GM12873 (cell line): ENCODE measurements at regions not wholly inside any gene's neighbourhood (a gene's known extent, or its start where the extent isn't known, plus 50 kb on each side); places are given as distances from the start of the nearest gene placed in this dataset.

Experiments used
- TF ChIP-seq, protein P1 (sequence below): IDR thresholded peaks from 2 replicates; pipeline ENCODE4 v1.5.1; 2012; ENCODE audit warnings: low read depth, mild to moderate bottlenecking, moderate library complexity, low read length, control low read depth; ENCODE audit not compliant: insufficient read depth; ENCODE audit errors: missing control alignments

DNA sequence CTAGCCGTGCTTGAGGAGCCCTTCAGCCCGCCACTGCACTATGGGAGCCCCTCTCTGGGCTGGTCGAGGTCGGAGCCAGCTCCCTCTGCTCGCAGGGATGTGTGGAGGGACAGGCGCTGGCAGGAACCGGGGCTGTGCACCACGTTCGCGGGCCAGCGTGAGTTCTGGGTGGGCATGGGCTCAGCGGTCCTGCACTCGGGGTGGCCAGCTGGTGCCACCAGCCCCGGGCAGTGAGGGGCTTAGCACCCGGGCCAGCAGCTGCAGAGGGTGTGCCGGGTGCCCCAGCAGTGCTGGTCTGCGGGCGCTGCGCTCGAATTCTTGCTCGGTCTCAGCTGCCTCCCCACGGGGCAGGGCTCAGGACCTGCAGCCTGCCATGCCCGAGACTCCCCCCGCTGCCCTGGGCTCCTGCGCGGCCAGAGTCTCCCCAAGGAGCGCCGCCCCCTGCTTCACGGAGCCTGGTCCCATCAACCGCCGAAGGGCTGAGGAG lies 90.8 kb upstream of the NRG3 start:
- TF ChIP-seq, protein P1, sequence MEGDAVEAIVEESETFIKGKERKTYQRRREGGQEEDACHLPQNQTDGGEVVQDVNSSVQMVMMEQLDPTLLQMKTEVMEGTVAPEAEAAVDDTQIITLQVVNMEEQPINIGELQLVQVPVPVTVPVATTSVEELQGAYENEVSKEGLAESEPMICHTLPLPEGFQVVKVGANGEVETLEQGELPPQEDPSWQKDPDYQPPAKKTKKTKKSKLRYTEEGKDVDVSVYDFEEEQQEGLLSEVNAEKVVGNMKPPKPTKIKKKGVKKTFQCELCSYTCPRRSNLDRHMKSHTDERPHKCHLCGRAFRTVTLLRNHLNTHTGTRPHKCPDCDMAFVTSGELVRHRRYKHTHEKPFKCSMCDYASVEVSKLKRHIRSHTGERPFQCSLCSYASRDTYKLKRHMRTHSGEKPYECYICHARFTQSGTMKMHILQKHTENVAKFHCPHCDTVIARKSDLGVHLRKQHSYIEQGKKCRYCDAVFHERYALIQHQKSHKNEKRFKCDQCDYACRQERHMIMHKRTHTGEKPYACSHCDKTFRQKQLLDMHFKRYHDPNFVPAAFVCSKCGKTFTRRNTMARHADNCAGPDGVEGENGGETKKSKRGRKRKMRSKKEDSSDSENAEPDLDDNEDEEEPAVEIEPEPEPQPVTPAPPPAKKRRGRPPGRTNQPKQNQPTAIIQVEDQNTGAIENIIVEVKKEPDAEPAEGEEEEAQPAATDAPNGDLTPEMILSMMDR, result no peak

DNA sequence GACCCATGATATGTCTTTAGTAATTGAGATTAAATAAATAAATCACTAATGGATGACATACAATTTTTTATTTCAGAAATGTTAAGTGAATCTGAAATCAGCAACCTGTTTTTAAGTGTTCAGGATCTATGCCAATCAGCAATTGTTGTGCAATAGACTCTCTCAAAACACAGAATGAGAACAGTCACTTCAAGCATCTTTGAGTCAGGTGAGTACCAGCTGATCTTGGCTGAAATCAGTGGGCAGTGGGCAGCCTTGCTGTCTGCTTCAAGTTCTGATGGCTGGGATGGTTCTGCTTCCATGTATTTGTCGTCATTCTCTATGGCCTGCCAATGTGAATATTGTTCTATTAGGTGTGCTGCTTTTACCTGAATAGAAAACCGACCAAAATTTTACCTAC lies 82.3 kb upstream of the NRG3 start:
- TF ChIP-seq, protein P1, result no peak

DNA sequence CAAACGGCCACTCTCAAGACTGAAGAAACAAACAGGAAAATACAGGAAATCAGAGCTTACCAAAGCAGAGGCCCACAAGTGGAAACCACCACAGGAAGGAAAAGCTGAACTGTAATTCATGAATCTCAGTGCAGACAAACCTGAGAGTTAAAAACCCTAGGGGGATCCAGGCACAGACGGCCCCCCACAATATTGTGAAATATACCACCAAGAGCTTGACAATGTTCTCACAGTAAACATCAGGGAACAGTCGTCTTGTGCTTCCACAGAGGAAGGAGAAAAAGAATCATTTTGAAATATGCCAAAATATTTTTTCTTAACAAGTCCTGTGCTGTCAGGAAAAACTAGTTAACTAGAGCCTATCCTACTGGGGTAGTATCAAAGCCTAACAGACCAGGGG lies 68.2 kb upstream of the NRG3 start:
- TF ChIP-seq, protein P1, result no peak

DNA sequence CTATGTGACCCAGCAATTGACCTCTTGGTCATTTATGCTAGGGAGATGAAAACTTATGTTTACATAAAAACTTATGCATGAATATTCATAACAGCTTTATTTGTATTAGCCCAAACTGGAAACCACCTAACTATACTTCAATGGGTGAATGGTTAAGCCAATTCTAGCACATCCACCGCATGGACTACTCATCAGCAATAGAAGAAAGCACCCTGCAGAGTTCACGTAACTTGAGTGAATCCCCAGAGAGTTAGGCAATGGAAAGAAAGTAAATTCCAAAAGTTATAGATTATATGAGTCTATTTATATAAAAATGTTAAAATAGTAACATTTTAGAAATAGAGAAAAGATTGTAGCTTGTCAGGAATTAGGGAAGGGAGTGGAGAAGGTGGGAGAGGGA lies 60.2 kb upstream of the NRG3 start:
- TF ChIP-seq, protein P1, result no peak

DNA sequence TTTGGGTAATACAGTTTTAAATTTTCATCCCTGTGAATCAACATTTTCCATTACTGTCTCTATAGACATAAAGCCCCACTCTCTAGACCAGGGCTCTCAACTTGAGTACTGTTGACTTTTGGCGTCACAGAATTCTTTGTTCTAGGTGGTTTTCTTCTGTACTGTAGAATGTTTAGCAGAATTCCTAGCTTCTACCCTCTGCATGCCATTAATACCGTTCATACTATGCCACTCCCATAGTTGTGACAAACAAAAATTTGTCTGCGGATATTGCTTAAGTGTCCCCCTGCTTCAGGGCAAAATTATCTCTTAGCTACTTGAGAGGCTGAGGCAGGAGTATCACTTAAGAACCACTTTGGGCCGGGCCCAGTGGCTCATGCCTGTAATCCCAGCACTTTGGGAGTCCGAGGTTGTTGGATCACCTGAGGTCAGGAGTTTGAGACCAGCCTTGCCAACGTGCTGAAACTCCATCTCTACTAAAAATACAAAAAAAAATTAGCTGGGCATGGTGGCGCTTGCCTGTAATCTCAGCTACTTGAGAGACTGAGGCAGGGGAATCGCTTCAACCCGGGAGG lies 57.3 kb upstream of the NRG3 start:
- TF ChIP-seq, protein P1, result no peak

DNA sequence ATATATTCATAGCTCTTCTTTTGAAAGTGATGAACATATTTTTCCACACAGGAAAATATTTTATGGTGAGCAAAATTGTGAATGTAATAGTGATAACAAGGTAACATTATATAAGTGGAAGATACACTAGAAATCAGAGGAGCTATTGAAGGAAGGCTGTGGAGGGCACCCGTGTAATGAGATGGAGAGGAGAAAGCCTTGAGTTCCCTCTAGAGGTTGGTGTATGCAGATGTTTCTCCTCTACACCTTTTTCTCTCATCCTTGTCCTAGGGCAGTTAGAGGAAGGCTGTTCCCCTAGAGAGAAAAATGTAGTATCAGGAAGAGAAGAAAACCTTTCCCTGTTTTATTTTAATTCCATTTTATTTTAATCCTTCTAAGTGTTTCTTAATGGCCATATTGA lies 54.6 kb upstream of the NRG3 start:
- TF ChIP-seq, protein P1, result peak; percentile 27
